Osteoblast (primary cell): ENCODE measurements at regions not wholly inside any gene's neighbourhood (a gene's known extent, or its start where the extent isn't known, plus 50 kb on each side); places are given as distances from the start of the nearest gene placed in this dataset.

Experiments used
- DNase-seq: peaks from one replicate; pipeline ENCODE4 v3.0.0; 2011; ENCODE audit warnings: low spot score, mixed read lengths; ENCODE audit not compliant: insufficient read length; ENCODE audit errors: missing footprints
- H2AFZ ChIP-seq: 2 replicates; pipeline ENCODE4 v1.6.0; 2011; ENCODE audit warnings: mild to moderate bottlenecking, low read length
- H3K27ac ChIP-seq: 2 replicates; pipeline ENCODE4 v1.5.1; 2011; ENCODE audit warnings: mild to moderate bottlenecking, low read depth, low read length, moderate library complexity
- H3K27me3 ChIP-seq: 2 replicates; pipeline ENCODE4 v1.6.0; 2012; ENCODE audit warnings: mild to moderate bottlenecking, control low read depth, inconsistent platforms, low read length, moderate library complexity; ENCODE audit not compliant: insufficient read depth
- H3K36me3 ChIP-seq: 2 replicates; pipeline ENCODE4 v1.5.1; 2011; ENCODE audit warnings: mild to moderate bottlenecking, low read length, control low read depth, moderate library complexity; ENCODE audit not compliant: insufficient read depth
- H3K4me1 ChIP-seq: 2 replicates; pipeline ENCODE4 v1.5.1; 2011; ENCODE audit warnings: mild to moderate bottlenecking, low read length, control low read depth, moderate library complexity; ENCODE audit not compliant: insufficient read depth
- H3K4me2 ChIP-seq: 2 replicates; pipeline ENCODE4 v1.6.0; 2011; ENCODE audit warnings: mild to moderate bottlenecking, low read length; ENCODE audit not compliant: insufficient read depth
- H3K4me3 ChIP-seq: fragments of 200-600 bp; sonication (generic); 3 replicates; pipeline ENCODE4 v1.5.1; 2012; ENCODE audit warnings: mild to moderate bottlenecking, low read length, inconsistent platforms; ENCODE audit not compliant: insufficient read depth
- H3K79me2 ChIP-seq: 2 replicates; pipeline ENCODE4 v1.6.0; 2012; ENCODE audit warnings: mild to moderate bottlenecking, low read length, control low read depth, inconsistent platforms; ENCODE audit not compliant: insufficient read depth
- H3K9me3 ChIP-seq: 2 replicates; pipeline ENCODE4 v1.5.1; 2011; ENCODE audit warnings: low read depth, low read length, control low read depth
- H4K20me1 ChIP-seq: 2 replicates; pipeline ENCODE4 v1.6.0; 2012; ENCODE audit warnings: mild to moderate bottlenecking, low read length, control low read depth; ENCODE audit not compliant: insufficient read depth
- CTCF ChIP-seq: IDR thresholded peaks from 2 replicates; pipeline ENCODE4 v1.5.1; 2011; ENCODE audit warnings: mild to moderate bottlenecking, low read depth, low read length, moderate library complexity; ENCODE audit errors: extremely low read depth

- Histone ChIP-seq H4K20me1 (no peaks in the 10 kb centered on the region), H3K4me2 (no peak overlapping the region), H3K4me1 (no peaks in the 10 kb centered on the region), H3K27me3 (no peaks in the 10 kb centered on the region), H3K79me2 (no peaks in the 10 kb centered on the region), H2AFZ (no peak overlapping the region), H3K9me3 (no peaks in the 10 kb centered on the region), H3K27ac (no peak overlapping the region), H3K4me3 (no peak overlapping the region), H3K36me3 (no peaks in the 10 kb centered on the region)
- DNase-seq = peak; percentile 67
- no peak for TF ChIP-seq CTCF
Measured at GRCh38 chr6:100088009-100088408, 94.0 kb upstream of the MCHR2 start.

- no peaks in the 10 kb centered on the region for H3K9me3 ChIP-seq
- no peak for TF ChIP-seq CTCF
- H3K27me3 ChIP-seq = no peaks in the 10 kb centered on the region
- H3K4me3 ChIP-seq = no peak overlapping the region
- H2AFZ ChIP-seq = no peak overlapping the region
- H3K36me3 ChIP-seq = no peaks in the 10 kb centered on the region
- no peak overlapping the region for H3K4me2 ChIP-seq
- no peaks in the 10 kb centered on the region for H4K20me1 ChIP-seq
- H3K4me1 ChIP-seq = no peaks in the 10 kb centered on the region
- no peaks in the 10 kb centered on the region for H3K79me2 ChIP-seq
- no peak overlapping the region for H3K27ac ChIP-seq
- no peak for DNase-seq
Measured at GRCh38 chr6:100084991-100085364, 91.0 kb upstream of the MCHR2 start.

GRCh38 chr6:100084316-100084990 is 90.4 kb upstream of the MCHR2 start:
- Histone ChIP-seq H3K27ac (no peak overlapping the region), H3K36me3 (no peaks in the 10 kb centered on the region), H4K20me1 (no peaks in the 10 kb centered on the region), H3K9me3 (no peaks in the 10 kb centered on the region), H3K27me3 (no peaks in the 10 kb centered on the region), H2AFZ (no peak overlapping the region), H3K4me3 (no peak overlapping the region), H3K4me2 (no peak overlapping the region), H3K4me1 (no peaks in the 10 kb centered on the region), H3K79me2 (no peaks in the 10 kb centered on the region)
- no peak for TF ChIP-seq CTCF
- DNase-seq = no peak

GRCh38 chr6:100078509-100078908 is 84.5 kb upstream of the MCHR2 start:
- Histone ChIP-seq H3K36me3 (no peaks in the 10 kb centered on the region), H4K20me1 (no peaks in the 10 kb centered on the region), H2AFZ (no peak overlapping the region), H3K9me3 (no peaks in the 10 kb centered on the region), H3K27me3 (peaks cover 4% of the 10 kb centered on the region), H3K27ac (no peak overlapping the region), H3K4me3 (no peak overlapping the region), H3K4me2 (no peak overlapping the region), H3K79me2 (no peaks in the 10 kb centered on the region), H3K4me1 (no peaks in the 10 kb centered on the region)
- DNase-seq = no peak
- peak; percentile 61 for TF ChIP-seq CTCF
